NCI-H345 treated with DMSO at 0.1 percent for 48 hours (cell line): ENCODE measurements at regions not wholly inside any gene's neighbourhood (a gene's known extent, or its start where the extent isn't known, plus 50 kb on each side); places are given as distances from the start of the nearest gene placed in this dataset.

Experiments
- DNase-seq: peaks from one replicate; lab custom pipeline; 2025; ENCODE audit not compliant: unreplicated experiment; lab: John Stamatoyannopoulos, UW

DNA sequence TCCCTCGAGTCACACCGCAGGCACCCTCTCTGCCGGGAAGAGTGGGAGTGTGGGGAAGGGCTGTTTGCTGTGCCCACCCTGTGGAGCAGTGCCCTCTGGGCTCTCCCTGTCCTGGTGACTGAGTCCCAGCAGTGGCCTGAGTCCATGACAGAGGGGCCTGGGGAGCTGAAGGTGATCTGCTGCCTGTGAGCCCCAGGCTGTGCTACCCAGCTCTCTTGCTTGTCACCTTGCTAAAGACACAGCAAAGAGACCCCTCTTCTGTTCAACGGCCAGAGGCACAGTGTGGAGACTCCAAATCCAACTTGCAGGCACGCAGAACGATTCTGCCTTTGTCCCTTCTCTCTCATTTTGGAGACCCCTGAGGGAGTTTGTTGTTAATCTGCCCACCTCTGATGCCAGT is 232.6 kb downstream of the OPA1 start:
- DNase-seq: no peak

DNA sequence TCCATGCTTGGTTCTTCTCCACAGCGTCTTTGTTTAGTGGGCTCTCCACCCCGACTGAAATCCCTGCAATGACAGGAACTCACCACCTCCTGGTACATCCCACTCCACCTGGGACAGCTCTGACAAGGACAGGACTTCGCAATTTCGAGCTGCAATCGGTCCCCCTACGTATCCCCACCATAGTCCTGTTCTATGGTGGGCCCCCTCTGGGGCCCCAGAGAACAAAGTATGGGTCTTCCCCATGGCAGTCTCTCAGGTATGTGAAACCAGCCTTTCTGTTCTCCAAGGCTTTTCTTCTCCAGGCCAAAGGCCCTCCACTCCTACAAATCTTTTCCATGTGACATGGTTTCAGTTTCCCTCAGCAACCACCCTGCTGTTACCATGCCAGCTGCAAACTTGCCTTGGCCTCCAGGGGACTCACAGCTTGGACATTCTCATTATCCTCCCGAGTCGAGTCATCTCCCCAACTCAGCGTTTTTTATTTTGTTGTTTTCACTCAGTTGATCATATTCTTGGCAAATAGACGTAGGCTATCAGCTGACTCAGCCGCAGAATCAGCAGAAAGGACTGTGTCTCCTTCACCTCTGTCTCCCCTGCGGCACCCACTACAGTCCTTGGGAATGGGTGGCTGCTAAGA is 233.3 kb downstream of the OPA1 start:
- peak; percentile 33 for DNase-seq

DNA sequence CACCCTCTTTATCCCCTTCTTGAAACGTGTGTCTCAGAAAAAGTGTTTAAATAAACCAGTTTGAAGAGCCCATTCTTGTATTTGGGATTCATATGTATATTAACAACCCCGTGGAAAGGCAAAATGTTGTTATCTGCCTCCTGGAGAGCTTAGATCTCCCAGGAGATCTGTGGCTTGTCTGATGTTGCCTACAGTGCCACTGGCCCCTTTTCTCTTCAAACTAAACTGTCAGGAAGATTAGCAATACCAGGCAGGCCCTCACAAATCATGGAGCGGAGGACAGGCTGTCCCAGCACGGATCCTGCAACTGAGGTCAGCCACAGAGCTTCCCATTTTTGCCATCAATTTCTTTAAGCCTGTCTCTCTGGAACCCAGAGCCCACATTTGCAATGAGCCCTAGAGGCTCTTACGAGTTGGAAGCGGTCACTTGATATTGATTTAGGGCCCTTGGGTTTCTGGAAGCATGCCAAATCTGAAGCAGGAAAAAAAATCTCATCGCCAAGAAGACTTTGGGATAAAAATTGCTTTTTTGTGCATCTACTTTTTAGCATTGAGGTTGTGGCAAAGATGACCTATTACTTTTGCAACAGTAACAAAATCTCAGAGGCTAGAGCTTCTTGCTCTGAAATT is 234.1 kb downstream of the OPA1 start:
- peak; percentile 52 for DNase-seq

DNA sequence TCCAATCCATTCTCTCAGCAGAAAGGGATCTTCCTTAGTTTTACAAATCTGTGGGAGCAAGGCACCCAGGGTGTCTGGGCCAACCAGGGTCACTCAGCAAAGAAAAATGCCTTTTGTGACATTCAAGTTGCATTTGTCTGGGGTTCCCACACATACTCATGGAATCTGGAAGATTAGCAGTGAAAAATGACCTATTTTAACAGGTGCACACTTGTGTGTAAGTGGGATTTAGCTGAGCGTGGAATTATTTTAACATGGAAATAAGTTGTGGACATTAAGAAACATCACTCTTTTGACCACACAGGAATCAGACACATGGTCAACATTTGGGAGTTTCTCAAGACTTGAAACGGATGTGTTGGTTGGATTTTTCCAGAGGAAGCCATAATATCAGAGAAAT is 234.9 kb downstream of the OPA1 start:
- no peak for DNase-seq

DNA sequence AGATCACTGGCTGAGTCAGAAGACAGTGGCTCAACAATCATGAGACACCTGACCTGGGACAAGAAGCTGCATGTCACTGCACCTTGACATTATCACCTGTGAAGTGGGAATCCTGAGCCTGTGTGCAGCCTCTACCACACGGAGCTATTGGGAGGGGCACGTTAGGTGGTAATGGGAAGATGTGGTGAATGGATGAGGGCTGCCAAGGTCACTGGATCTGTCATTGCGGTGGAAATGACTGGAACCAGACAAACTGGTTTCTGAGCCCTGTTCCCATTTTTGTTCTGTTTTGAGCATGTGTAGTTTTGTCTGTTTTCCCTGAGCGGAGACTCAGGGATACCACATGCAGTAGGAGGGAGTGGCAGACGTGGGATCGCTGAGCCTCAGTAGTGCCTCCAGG is 235.5 kb downstream of the OPA1 start:
- no peak for DNase-seq

GRCh38 chr3:193829781-193830180 is 236.8 kb downstream of the OPA1 start:
- DNase-seq: no peak

GRCh38 chr3:193830791-193831191 is 237.8 kb downstream of the OPA1 start:
- DNase-seq: peak; percentile 99

DNA sequence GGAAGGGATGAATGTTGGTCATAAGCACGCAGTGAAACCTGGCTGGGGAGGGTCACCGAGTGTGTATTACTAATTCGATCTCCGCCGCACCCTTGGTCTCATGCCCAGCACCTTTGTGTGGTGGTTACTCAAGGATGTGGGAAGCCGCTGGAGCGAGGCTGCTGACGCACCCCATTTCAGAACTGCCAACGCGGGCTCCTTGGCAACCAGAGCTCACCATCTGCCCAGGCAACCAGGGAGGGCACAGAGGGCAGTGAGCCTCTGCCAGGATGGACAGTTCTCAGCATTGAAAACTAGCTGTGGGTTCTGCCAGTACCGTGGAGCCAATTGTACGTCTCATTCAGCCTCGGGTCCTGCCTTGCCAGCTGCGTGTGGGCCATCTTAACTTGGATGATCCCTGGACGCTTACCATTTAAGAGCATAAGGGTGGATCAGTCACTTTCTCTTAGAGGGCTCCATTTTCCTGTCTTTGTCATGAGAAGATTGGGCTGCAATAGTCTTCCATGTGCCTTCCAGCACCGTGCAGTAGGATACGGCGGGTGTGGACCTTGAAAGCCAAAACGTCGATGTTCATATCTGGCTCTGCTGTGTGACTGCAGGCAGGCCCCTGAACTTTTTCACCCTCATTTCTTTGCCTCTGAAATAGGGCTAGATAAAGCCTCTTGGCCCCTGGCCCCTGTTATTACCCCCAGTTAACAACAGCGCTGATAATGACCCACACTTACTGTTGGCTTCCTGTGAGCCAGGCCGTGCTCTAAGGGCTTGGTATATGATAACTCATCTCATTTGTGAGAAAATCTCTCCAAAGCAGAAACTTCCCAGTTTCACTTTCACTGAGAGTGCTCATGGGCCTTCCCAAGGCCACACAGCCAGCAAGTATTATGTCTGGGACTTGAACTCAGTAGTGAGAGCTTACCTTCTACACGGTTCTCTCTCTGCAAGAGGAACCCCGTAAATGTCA is 238.8 kb downstream of the OPA1 start:
- no peak for DNase-seq

DNA sequence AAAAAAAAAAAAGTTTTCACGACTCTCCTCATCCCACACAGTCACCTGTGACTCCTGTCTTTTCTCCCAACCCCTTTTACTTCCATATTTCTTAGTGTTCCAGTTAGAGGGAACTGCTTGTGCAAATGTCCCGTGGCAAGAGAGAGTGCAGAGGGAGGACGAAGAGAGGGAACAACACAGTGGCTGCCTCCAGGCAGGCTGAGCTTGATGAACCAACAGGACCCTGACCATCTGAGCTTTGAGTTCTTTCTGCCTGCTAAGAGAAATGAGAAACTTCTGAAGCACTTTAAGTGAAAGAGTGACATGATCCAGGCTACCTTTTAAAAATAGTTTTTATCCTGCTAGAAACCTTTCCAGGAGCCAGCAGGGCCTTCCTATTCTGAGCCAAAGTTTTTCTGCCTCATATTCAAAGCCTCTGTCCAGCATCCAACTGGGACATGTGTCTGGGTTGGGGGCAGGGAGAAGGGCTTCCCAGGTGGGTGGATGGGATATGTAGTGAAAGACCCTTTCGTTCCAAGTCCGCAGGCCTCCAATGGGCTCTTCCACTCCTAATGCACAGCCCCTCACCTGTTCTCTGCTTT is 239.9 kb downstream of the OPA1 start:
- no peak for DNase-seq

DNA sequence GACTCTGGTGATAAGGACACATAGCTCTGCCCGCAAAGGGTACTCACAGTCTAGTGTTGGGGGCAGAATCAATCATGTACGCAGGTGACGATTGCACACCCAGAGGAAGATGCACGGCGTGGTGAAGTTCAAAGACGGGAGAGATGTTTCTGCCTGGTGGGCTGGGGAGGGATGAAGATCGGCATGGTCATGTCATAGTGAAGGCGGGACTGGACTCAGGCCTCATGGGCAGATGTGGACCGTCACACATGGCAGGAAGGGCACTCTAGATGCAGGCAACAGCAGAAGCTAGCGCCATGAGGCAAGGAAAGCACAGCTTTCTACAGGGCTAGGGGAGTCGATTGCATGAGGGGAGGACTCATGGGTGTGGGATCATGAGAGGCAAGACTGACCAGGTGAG is 240.6 kb downstream of the OPA1 start:
- DNase-seq: no peak

- no peak for DNase-seq
Measured at GRCh38 chr3:193835414-193835813, 242.4 kb downstream of the OPA1 start.

- no peak for DNase-seq
Measured at GRCh38 chr3:193836511-193836910, 243.5 kb downstream of the OPA1 start.

DNA sequence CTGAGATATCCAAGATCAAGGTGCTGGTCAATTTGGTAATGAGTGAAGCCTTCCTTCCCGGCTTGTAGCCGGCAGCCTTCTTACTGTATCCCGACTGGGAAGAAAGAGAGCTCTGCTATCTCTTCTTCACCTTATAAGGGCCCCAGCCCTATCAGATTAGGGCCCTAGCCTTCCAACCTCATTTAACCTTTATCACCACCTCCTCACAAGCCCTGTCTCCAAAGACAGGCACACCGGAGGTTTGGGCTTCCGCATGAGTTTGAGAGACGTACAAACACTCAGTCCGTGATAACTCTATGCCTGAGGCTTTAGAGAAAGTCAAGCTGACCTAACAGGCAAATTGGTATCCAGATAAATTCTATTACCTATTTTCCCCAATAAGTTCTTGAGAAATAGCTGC is 243.9 kb downstream of the OPA1 start:
- no peak for DNase-seq

DNA sequence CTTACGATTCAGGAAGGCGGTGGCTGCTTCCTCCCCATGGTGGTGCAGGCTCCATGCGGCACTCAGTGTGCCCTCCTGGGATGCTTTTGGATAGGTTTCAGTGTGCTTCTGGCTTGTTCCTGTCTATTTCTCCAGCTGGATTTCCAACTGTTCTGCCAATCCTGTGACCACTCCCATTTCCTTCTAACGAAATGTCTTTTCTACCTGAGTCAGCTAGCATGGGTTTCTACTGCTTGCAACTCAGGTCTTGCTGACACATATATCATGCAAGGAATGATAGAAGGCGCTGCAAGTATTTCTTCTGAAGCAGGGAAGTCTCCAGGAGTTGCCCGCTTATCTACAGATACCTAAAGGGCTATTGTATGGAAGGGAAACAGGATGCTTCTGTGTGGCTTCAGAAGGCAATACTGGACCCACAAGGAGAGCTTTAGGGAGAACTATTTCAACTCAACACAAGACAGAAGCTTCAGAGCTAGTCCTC is 244.4 kb downstream of the OPA1 start:
- DNase-seq: no peak

DNA sequence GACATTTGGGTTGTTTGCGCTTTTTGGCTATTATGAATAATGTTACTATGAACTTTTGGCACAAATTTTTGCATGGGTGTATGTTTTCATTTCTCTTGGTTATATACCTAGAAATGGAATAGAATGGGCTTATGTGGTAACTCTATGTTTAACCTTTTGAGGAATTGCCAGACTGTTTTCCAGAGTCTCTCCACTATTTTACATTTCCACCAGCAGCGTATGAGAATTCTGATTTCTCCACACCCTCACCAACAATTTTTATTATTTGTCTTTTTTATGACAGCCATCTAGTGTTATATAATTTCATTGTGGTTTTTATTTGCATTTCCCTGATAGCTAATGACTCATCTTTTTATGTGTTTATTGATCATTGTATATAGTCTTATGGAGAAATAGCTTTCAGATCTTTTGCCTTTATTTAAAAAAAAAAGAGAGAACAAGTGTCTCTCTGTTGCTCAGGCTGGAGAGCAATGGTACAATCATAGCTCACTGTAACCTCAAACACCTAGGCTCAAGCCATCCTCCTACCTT is 247.2 kb downstream of the OPA1 start:
- DNase-seq: no peak

- DNase-seq: no peak
Measured at GRCh38 chr3:193841581-193841980, 248.6 kb downstream of the OPA1 start.

DNA sequence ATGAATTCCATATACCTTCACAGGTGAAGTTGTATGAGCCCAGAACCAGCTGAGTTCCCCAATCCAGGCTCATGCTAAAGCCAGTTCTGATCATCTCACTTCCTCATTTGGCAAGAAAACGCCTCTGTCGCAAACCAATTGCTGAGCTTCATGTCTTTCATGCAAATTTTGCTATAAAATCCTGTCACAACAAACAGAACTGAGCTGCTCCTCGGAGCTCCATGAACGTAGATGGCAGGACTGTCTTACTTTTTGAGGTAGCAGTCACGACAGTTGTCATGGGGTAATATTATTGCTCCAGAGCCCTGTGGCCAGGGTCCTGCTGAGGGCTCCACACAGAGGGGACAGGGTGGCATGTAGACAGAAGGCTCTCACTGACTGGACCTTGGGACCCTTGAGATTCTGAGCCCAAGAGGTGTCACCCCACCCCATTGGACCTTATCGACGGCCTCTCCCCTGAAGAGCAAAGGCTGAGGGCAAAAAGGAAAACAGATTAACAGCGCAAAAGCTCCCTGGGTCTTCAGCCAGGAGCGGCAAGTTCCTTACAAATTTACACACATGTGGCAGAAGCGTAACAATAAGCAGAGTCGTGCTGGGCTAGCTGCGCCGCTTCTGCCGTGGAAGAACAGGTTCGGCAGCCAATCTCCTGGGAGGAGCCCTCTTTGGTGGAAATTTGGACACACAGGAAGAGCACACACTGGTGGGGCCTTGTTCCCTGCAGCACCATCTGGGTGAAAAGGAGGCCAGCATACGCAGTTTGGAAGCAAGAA is 249.2 kb downstream of the OPA1 start:
- no peak for DNase-seq

GRCh38 chr3:193842832-193843473 is 249.9 kb downstream of the OPA1 start:
- no peak for DNase-seq

DNA sequence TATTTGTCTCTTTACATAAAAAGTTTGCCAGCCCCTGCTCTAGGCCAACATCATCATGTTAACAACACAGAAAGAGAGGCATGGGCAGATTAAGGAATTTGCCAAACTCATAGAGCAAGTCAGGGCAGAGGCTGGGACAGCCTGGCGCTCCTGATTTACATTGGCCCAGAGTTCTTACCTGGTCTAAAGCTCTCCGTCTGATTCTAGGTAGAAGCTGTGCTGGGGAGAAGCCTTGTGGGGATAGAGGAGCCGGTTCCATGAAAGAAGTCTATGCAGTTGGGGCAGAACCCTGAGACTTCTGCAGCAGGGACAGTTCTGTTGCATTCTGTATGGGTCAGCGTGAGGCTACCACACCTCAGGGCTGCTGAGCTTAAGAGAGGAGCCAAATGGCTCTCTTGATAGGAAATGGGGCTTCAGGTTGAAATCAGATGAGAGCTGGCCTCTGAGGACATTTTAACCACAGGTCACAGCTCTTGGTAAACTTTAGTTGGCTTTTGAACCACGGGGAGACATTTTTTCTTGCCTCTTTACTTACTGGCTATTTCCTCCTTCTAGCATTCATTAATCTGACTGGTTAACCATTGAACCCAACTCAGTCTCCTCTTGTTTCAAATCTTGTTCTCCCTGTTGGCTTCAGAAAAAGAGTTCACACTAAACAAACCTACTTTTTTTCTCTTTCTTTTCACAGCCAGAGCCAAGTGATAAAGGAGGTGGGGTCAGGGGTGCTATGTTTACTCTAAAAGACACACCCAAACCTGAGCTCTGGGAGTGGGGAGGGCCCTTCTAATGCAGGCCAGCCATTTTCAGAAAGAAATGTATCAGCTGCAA is 250.7 kb downstream of the OPA1 start:
- DNase-seq: no peak
